GM19193 (cell line): ENCODE measurements at regions not wholly inside any gene's neighbourhood (a gene's known extent, or its start where the extent isn't known, plus 50 kb on each side); places are given as distances from the start of the nearest gene placed in this dataset.

Experiments used
- POLR2A ChIP-seq: IDR thresholded peaks from 4 replicates; pipeline ENCODE4 v1.6.1; 2011; ENCODE audit not compliant: insufficient read depth, insufficient read length; ENCODE audit errors: extremely low read depth

- TF ChIP-seq POLR2A = no peak
Observed at GRCh38 chr2:207288628-207289027, 122.9 kb upstream of the KLF7 start.

- TF ChIP-seq POLR2A = no peak
Observed at GRCh38 chr2:207289295-207290018, 123.7 kb upstream of the KLF7 start.

GRCh38 chr2:207290833-207291624, 125.3 kb upstream of the KLF7 start:
- TF ChIP-seq POLR2A = no peak

GRCh38 chr2:207291625-207292252, 126.0 kb upstream of the KLF7 start:
- no peak for TF ChIP-seq POLR2A

GRCh38 chr2:207296265-207296948, 130.7 kb upstream of the KLF7 start:
- TF ChIP-seq POLR2A = no peak

- TF ChIP-seq POLR2A = no peak
Observed at GRCh38 chr2:207300817-207301216, 135.1 kb upstream of the KLF7 start.

GRCh38 chr2:207304761-207305160, 139.0 kb upstream of the KLF7 start:
- no peak for TF ChIP-seq POLR2A

- no peak for TF ChIP-seq POLR2A
Observed at GRCh38 chr2:207308519-207309224, 142.9 kb upstream of the KLF7 start.

GRCh38 chr2:207311316-207312005, 145.7 kb upstream of the KLF7 start:
- no peak for TF ChIP-seq POLR2A

GRCh38 chr2:207312006-207312356, 146.2 kb upstream of the KLF7 start:
- TF ChIP-seq POLR2A = no peak

GRCh38 chr2:207313947-207314346, 148.2 kb upstream of the KLF7 start:
- TF ChIP-seq POLR2A = no peak

- no peak for TF ChIP-seq POLR2A
Observed at GRCh38 chr2:207315131-207315530, 149.4 kb upstream of the KLF7 start.

GRCh38 chr2:207316484-207316883, 150.7 kb upstream of the KLF7 start:
- no peak for TF ChIP-seq POLR2A

GRCh38 chr2:207316906-207317305, 151.2 kb upstream of the KLF7 start:
- no peak for TF ChIP-seq POLR2A
